WTC11 (cell line): ENCODE measurements at regions not wholly inside any gene's neighbourhood (a gene's known extent, or its start where the extent isn't known, plus 50 kb on each side); places are given as distances from the start of the nearest gene placed in this dataset.

Experiments
- ATAC-seq: fragments of 200-7000 bp; cut with Tn5 transposase; 2 replicates; pipeline ENCODE4 v1.10.0; 2021; ENCODE audit warnings: mild to moderate bottlenecking, moderate library complexity
- CTCF ChIA-PET: fragments of 300-600 bp; sonication (Branson Sonifier 250); formaldehyde crosslinking; loops from one replicate; lab custom pipeline; 2021; ENCODE audit warnings: antibody characterized with exemption; lab: Charles Lee
- POLR2A ChIA-PET: fragments of 350-600 bp; sonication (Branson Sonifier 250); formaldehyde crosslinking; loops from one replicate; lab custom pipeline; 2021; ENCODE audit warnings: antibody characterized with exemption; lab: Charles Lee
- DNase-seq: peaks from one replicate; pipeline ENCODE4 v3.0.0; 2021; ENCODE audit warnings: low spot score
- H3K27ac Mint-ChIP-seq: 2 replicates; pipeline ENCODE4 v1.8.0; 2021; ENCODE audit warnings: mixed read lengths
- H3K27me3 Mint-ChIP-seq: 2 replicates; pipeline ENCODE4 v1.8.0; 2021; ENCODE audit warnings: low read depth, mild to moderate bottlenecking, moderate library complexity, mixed read lengths
- H3K36me3 Mint-ChIP-seq: 2 replicates; pipeline ENCODE4 v1.8.0; 2021; ENCODE audit warnings: mixed read lengths
- H3K4me1 Mint-ChIP-seq: 2 replicates; pipeline ENCODE4 v1.8.0; 2022; ENCODE audit warnings: mixed read lengths
- H3K4me3 Mint-ChIP-seq: 2 replicates; pipeline ENCODE4 v1.8.0; 2021; ENCODE audit warnings: mild to moderate bottlenecking, moderate library complexity, mixed read lengths
- H3K9me3 Mint-ChIP-seq: 2 replicates; pipeline ENCODE4 v1.8.0; 2021; ENCODE audit warnings: mixed read lengths
- CREM ChIP-seq: sonication (generic); formaldehyde crosslinking; IDR thresholded peaks from 2 replicates; pipeline ENCODE4 v1.8.1; 2022; ENCODE audit warnings: mild to moderate bottlenecking, missing genetic modification reagents, moderate library complexity
- FOXP1 ChIP-seq: sonication (generic); formaldehyde crosslinking; IDR thresholded peaks from 2 replicates; pipeline ENCODE4 v1.8.0; 2022; ENCODE audit warnings: missing genetic modification reagents, mild to moderate bottlenecking, moderate library complexity, borderline replicate concordance
- IRF2 ChIP-seq: sonication (generic); formaldehyde crosslinking; IDR thresholded peaks from 2 replicates; pipeline ENCODE4 v1.8.0; 2022; ENCODE audit warnings: low read depth, missing genetic modification reagents, borderline replicate concordance
- NFYB ChIP-seq: sonication (generic); formaldehyde crosslinking; conservative IDR thresholded peaks from 2 replicates; pipeline ENCODE4 v1.8.0; 2022; ENCODE audit warnings: low read depth, missing genetic modification reagents
- PRRX2 ChIP-seq: fragments of 250-450 bp; sonication (Bioruptor Pico); IDR thresholded peaks from 2 replicates; pipeline ENCODE4 v1.8.0; 2021; ENCODE audit warnings: mild to moderate bottlenecking
- SMAD4 ChIP-seq: sonication (generic); formaldehyde crosslinking; IDR thresholded peaks from 2 replicates; pipeline ENCODE4 v1.8.0; 2022; ENCODE audit warnings: mild to moderate bottlenecking, missing genetic modification reagents
- SP1 ChIP-seq: sonication (generic); formaldehyde crosslinking; conservative IDR thresholded peaks from 2 replicates; pipeline ENCODE4 v1.8.1; 2022; ENCODE audit warnings: missing genetic modification reagents
- TEAD4 ChIP-seq: sonication (generic); formaldehyde crosslinking; IDR thresholded peaks from 2 replicates; pipeline ENCODE4 v1.8.0; 2022; ENCODE audit warnings: mild to moderate bottlenecking, missing genetic modification reagents
- ZBTB21 ChIP-seq: sonication (generic); formaldehyde crosslinking; IDR thresholded peaks from 2 replicates; pipeline ENCODE4 v1.8.1; 2023; ENCODE audit warnings: mild to moderate bottlenecking, missing genetic modification reagents, borderline replicate concordance
- ZNF317 ChIP-seq: sonication (generic); formaldehyde crosslinking; IDR thresholded peaks from 2 replicates; pipeline ENCODE4 v1.8.1; 2023; ENCODE audit warnings: low read depth, mild to moderate bottlenecking, moderate library complexity, missing genetic modification reagents, borderline replicate concordance
- ZNF396 ChIP-seq: fragments of 250-450 bp; sonication (Bioruptor Pico); IDR thresholded peaks from 2 replicates; pipeline ENCODE4 v1.8.0; 2021; ENCODE audit warnings: mild to moderate bottlenecking, moderate library complexity, borderline replicate concordance
- ZNF423 ChIP-seq: fragments of 250-450 bp; sonication (Bioruptor Pico); IDR thresholded peaks from 2 replicates; pipeline ENCODE4 v2.1.2; 2022; ENCODE audit warnings: mild to moderate bottlenecking, moderate library complexity
- ZNF671 ChIP-seq: fragments of 250-450 bp; sonication (Bioruptor Pico); IDR thresholded peaks from 2 replicates; pipeline ENCODE4 v1.8.0; 2021; ENCODE audit warnings: mild to moderate bottlenecking
- TF ChIP-seq, protein P1 (sequence below): sonication (generic); formaldehyde crosslinking; IDR thresholded peaks from 2 replicates; pipeline ENCODE4 v1.8.1; 2023; ENCODE audit warnings: mild to moderate bottlenecking, moderate library complexity, missing genetic modification reagents
- TF ChIP-seq, protein P2 (sequence below): sonication (generic); formaldehyde crosslinking; conservative IDR thresholded peaks from 2 replicates; pipeline ENCODE4 v1.8.1; 2022; ENCODE audit warnings: mild to moderate bottlenecking, missing genetic modification reagents
- TF ChIP-seq, protein P3 (sequence below): fragments of 250-450 bp; sonication (Bioruptor Pico); IDR thresholded peaks from 2 replicates; pipeline ENCODE4 v1.9.0; 2021; ENCODE audit warnings: mild to moderate bottlenecking
- TF ChIP-seq, protein P4 (sequence below): sonication (generic); formaldehyde crosslinking; IDR thresholded peaks from 2 replicates; pipeline ENCODE4 v1.8.1; 2023; ENCODE audit warnings: mild to moderate bottlenecking, missing genetic modification reagents, borderline replicate concordance
- TF ChIP-seq, protein P5 (sequence below): sonication (generic); formaldehyde crosslinking; IDR thresholded peaks from 2 replicates; pipeline ENCODE4 v1.8.0; 2023; ENCODE audit warnings: mild to moderate bottlenecking, missing genetic modification reagents
- TF ChIP-seq, protein P6 (sequence below): fragments of 250-450 bp; sonication (Bioruptor Pico); IDR thresholded peaks from 2 replicates; pipeline ENCODE4 v1.9.0; 2021; ENCODE audit warnings: moderate library complexity, mild to moderate bottlenecking, inconsistent platforms, borderline replicate concordance
- TF ChIP-seq, protein P7 (sequence below): sonication (generic); formaldehyde crosslinking; IDR thresholded peaks from 2 replicates; pipeline ENCODE4 v1.8.0; 2022; ENCODE audit warnings: mild to moderate bottlenecking, missing genetic modification reagents
- TF ChIP-seq, protein P8 (sequence below): sonication (generic); formaldehyde crosslinking; IDR thresholded peaks from 2 replicates; pipeline ENCODE4 v1.8.1; 2022; ENCODE audit warnings: mild to moderate bottlenecking, moderate library complexity, missing genetic modification reagents
- TF ChIP-seq, protein P9 (sequence below): fragments of 200-600 bp; IDR thresholded peaks from 2 replicates; pipeline ENCODE4 v1.8.0; 2022; ENCODE audit warnings: antibody characterized with exemption

DNA sequence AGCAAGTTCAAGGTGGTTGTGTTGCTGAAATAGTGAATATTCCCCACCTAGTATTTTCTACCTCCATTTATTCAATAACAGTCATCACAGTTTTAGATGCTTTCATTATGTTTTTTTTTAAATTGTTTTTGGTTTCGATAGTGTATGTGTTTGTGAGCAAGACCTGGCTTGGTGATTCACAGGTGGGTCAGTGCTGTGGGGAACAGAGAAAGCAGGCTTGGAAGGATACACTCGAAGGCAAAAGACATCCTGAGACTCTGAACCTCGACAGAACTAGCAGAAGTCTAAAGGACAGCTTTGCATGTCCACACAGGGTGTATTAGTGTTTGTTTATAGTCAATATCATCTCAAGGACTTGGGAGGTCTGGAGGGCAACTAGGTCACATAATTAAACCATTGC lies 551.5 kb downstream of the RIT2 start (continued):
- TF ChIP-seq SP1 (no peak), NFYB (CRISPR knock-in tag) (no peak), FOXP1 (no peak), TEAD4 (CRISPR knock-in tag) (no peak), ZNF396 (CRISPR knock-in tag) (no peak), CREM (no peak), SMAD4 (CRISPR knock-in tag) (no peak), ZNF317 (no peak), PRRX2 (no peak)
- TF ChIP-seq, protein P1, sequence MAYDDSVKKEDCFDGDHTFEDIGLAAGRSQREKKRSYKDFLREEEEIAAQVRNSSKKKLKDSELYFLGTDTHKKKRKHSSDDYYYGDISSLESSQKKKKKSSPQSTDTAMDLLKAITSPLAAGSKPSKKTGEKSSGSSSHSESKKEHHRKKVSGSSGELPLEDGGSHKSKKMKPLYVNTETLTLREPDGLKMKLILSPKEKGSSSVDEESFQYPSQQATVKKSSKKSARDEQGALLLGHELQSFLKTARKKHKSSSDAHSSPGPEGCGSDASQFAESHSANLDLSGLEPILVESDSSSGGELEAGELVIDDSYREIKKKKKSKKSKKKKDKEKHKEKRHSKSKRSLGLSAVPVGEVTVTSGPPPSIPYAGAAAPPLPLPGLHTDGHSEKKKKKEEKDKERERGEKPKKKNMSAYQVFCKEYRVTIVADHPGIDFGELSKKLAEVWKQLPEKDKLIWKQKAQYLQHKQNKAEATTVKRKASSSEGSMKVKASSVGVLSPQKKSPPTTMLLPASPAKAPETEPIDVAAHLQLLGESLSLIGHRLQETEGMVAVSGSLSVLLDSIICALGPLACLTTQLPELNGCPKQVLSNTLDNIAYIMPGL (CRISPR knock-in tag), result no peak
- TF ChIP-seq, protein P2, sequence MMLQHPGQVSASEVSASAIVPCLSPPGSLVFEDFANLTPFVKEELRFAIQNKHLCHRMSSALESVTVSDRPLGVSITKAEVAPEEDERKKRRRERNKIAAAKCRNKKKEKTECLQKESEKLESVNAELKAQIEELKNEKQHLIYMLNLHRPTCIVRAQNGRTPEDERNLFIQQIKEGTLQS (CRISPR knock-in tag), result no peak
- TF ChIP-seq, protein P3, sequence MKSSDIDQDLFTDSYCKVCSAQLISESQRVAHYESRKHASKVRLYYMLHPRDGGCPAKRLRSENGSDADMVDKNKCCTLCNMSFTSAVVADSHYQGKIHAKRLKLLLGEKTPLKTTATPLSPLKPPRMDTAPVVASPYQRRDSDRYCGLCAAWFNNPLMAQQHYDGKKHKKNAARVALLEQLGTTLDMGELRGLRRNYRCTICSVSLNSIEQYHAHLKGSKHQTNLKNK (CRISPR knock-in tag), result no peak

DNA sequence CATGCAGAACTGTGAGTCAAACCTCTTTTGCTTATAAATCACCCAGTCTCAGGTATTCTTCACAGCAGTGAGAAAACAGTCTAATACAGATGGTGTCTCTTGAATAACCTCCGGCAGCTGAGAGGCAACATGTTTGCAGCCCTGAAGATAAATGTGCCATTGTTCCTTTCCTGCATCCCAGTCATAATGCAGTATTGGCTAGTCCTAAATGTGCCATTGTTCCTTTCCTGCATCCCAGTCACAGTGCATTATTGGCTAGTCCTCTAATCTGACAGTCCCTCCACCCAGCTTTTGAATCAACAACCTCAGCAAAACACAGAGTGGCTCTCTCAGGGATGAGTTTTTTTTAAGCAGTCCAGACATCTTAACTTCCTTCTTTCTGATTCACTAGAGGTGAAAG lies 550.7 kb downstream of the RIT2 start:
- H3K4me1 Mint-ChIP-seq, result no peaks in the 10 kb centered on the region; the same call in 1 of the 2 replicates
- CTCF ChIA-PET, result no interaction called here
- no peaks in the 10 kb centered on the region for H3K9me3 Mint-ChIP-seq
- H3K27ac Mint-ChIP-seq, result no peak overlapping the region
- H3K27me3 Mint-ChIP-seq, result no peaks in the 10 kb centered on the region
- no peak overlapping the region for H3K4me3 Mint-ChIP-seq
- DNase-seq (no peak), ATAC-seq (no peak)
- POLR2A ChIA-PET, result no interaction called here
- no peaks in the 10 kb centered on the region for H3K36me3 Mint-ChIP-seq
- TF ChIP-seq, protein P4, sequence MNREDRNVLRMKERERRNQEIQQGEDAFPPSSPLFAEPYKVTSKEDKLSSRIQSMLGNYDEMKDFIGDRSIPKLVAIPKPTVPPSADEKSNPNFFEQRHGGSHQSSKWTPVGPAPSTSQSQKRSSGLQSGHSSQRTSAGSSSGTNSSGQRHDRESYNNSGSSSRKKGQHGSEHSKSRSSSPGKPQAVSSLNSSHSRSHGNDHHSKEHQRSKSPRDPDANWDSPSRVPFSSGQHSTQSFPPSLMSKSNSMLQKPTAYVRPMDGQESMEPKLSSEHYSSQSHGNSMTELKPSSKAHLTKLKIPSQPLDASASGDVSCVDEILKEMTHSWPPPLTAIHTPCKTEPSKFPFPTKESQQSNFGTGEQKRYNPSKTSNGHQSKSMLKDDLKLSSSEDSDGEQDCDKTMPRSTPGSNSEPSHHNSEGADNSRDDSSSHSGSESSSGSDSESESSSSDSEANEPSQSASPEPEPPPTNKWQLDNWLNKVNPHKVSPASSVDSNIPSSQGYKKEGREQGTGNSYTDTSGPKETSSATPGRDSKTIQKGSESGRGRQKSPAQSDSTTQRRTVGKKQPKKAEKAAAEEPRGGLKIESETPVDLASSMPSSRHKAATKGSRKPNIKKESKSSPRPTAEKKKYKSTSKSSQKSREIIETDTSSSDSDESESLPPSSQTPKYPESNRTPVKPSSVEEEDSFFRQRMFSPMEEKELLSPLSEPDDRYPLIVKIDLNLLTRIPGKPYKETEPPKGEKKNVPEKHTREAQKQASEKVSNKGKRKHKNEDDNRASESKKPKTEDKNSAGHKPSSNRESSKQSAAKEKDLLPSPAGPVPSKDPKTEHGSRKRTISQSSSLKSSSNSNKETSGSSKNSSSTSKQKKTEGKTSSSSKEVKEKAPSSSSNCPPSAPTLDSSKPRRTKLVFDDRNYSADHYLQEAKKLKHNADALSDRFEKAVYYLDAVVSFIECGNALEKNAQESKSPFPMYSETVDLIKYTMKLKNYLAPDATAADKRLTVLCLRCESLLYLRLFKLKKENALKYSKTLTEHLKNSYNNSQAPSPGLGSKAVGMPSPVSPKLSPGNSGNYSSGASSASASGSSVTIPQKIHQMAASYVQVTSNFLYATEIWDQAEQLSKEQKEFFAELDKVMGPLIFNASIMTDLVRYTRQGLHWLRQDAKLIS (CRISPR knock-in tag), result no peak
- TF ChIP-seq, protein P5, sequence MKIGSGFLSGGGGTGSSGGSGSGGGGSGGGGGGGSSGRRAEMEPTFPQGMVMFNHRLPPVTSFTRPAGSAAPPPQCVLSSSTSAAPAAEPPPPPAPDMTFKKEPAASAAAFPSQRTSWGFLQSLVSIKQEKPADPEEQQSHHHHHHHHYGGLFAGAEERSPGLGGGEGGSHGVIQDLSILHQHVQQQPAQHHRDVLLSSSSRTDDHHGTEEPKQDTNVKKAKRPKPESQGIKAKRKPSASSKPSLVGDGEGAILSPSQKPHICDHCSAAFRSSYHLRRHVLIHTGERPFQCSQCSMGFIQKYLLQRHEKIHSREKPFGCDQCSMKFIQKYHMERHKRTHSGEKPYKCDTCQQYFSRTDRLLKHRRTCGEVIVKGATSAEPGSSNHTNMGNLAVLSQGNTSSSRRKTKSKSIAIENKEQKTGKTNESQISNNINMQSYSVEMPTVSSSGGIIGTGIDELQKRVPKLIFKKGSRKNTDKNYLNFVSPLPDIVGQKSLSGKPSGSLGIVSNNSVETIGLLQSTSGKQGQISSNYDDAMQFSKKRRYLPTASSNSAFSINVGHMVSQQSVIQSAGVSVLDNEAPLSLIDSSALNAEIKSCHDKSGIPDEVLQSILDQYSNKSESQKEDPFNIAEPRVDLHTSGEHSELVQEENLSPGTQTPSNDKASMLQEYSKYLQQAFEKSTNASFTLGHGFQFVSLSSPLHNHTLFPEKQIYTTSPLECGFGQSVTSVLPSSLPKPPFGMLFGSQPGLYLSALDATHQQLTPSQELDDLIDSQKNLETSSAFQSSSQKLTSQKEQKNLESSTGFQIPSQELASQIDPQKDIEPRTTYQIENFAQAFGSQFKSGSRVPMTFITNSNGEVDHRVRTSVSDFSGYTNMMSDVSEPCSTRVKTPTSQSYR, result no peak
- no peak for TF ChIP-seq IRF2
- no peak for TF ChIP-seq ZBTB21
- no peak for TF ChIP-seq ZNF423 (CRISPR knock-in tag)
- TF ChIP-seq, protein P6, sequence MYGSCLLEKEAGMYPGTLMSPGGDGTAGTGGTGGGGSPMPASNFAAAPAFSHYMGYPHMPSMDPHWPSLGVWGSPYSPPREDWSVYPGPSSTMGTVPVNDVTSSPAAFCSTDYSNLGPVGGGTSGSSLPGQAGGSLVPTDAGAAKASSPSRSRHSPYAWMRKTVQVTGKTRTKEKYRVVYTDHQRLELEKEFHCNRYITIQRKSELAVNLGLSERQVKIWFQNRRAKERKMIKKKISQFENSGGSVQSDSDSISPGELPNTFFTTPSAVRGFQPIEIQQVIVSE (CRISPR knock-in tag), result no peak
- no peak for TF ChIP-seq TEAD4 (CRISPR knock-in tag)
- TF ChIP-seq, protein P7, sequence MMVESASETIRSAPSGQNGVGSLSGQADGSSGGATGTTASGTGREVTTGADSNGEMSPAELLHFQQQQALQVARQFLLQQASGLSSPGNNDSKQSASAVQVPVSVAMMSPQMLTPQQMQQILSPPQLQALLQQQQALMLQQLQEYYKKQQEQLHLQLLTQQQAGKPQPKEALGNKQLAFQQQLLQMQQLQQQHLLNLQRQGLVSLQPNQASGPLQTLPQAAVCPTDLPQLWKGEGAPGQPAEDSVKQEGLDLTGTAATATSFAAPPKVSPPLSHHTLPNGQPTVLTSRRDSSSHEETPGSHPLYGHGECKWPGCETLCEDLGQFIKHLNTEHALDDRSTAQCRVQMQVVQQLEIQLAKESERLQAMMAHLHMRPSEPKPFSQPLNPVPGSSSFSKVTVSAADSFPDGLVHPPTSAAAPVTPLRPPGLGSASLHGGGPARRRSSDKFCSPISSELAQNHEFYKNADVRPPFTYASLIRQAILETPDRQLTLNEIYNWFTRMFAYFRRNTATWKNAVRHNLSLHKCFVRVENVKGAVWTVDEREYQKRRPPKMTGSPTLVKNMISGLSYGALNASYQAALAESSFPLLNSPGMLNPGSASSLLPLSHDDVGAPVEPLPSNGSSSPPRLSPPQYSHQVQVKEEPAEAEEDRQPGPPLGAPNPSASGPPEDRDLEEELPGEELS (CRISPR knock-in tag), result no peak
- no peak for TF ChIP-seq NFYB (CRISPR knock-in tag)
- TF ChIP-seq, protein P8, sequence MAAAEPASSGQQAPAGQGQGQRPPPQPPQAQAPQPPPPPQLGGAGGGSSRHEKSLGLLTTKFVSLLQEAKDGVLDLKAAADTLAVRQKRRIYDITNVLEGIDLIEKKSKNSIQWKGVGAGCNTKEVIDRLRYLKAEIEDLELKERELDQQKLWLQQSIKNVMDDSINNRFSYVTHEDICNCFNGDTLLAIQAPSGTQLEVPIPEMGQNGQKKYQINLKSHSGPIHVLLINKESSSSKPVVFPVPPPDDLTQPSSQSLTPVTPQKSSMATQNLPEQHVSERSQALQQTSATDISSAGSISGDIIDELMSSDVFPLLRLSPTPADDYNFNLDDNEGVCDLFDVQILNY (CRISPR knock-in tag), result no peak
- no peak for TF ChIP-seq ZNF671 (CRISPR knock-in tag)
- TF ChIP-seq, protein P9, sequence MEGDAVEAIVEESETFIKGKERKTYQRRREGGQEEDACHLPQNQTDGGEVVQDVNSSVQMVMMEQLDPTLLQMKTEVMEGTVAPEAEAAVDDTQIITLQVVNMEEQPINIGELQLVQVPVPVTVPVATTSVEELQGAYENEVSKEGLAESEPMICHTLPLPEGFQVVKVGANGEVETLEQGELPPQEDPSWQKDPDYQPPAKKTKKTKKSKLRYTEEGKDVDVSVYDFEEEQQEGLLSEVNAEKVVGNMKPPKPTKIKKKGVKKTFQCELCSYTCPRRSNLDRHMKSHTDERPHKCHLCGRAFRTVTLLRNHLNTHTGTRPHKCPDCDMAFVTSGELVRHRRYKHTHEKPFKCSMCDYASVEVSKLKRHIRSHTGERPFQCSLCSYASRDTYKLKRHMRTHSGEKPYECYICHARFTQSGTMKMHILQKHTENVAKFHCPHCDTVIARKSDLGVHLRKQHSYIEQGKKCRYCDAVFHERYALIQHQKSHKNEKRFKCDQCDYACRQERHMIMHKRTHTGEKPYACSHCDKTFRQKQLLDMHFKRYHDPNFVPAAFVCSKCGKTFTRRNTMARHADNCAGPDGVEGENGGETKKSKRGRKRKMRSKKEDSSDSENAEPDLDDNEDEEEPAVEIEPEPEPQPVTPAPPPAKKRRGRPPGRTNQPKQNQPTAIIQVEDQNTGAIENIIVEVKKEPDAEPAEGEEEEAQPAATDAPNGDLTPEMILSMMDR, result no peak
